ENCODE measurements at regions not wholly inside any gene's neighbourhood (a gene's known extent, or its start where the extent isn't known, plus 50 kb on each side); places are given as distances from the start of the nearest gene placed in this dataset.

DNA sequence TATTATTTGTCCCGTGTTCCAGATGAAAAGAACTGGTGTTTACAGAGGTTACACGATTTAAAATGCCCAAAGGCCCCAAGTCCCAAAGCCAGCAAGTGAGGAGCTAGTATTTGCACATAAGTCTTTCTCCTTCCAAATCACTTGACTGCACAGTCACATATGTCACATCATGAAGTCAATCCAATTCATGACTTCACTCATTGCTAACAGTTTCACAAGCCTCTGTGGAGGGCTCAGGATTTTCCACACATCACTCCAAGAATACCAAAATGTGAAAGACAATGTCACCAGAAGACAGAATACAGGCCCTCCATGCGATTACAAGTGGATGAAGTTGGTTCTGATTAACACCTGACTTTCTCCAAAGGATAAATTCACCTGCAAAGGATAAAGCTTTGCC, 283.1 kb upstream of the UBE2E2 start:
- H3K4me3 ChIP-seq (ENCODE audit: low read length) = no peak overlapping the region
- peaks cover 4% of the 10 kb centered on the region; the same call in 1 of the 2 replicates for H3K4me1 ChIP-seq (ENCODE audit: insufficient read depth, low read length)
- H3K9ac ChIP-seq (ENCODE audit: low read depth, low read length) = no peak overlapping the region
- H3K27me3 ChIP-seq (ENCODE audit: insufficient read depth, low read length) = no peaks in the 10 kb centered on the region
- no peaks in the 10 kb centered on the region for H3K9me3 ChIP-seq (ENCODE audit: insufficient read depth, low read depth, low read length)
- 87% methylated on average over 3 of the region's 3 CpGs for WGBS
- H3K27ac ChIP-seq (ENCODE audit: low read depth, low read length) = no peak overlapping the region
- no peaks in the 10 kb centered on the region for H3K36me3 ChIP-seq (ENCODE audit: insufficient read depth, low read length)

DNA sequence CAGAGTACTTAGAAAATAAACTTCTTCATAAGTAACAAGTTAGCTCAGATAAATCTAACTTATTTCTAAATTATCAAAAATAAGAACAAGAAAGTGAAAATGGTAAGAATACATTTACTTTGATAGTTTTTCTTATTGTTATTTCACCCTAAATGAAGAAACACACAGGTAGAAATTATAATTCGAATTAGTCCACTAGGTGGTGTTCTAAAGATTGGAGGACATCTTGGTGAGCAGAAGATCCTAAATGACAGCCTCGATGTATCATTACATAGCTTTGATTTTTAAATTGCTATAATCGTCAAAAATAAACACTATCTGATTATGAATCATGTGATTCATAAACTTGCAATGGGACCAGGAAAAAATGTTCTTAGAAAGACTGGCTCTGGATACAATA, 280.8 kb upstream of the UBE2E2 start:
- H3K9me3 ChIP-seq (ENCODE audit: insufficient read depth, low read depth, low read length) = no peaks in the 10 kb centered on the region
- no peak overlapping the region for H3K9ac ChIP-seq (ENCODE audit: low read depth, low read length)
- no peaks in the 10 kb centered on the region for H3K36me3 ChIP-seq (ENCODE audit: insufficient read depth, low read length)
- 67% methylated on average over 2 of the region's 3 CpGs for whole genome bisulfite sequencing
- H3K4me1 ChIP-seq (ENCODE audit: insufficient read depth, low read length) = peaks cover 4% of the 10 kb centered on the region; the same call in 1 of the 2 replicates
- H3K27me3 ChIP-seq (ENCODE audit: insufficient read depth, low read length) = no peaks in the 10 kb centered on the region
- H3K27ac ChIP-seq (ENCODE audit: low read depth, low read length) = no peak overlapping the region
- no peak overlapping the region for H3K4me3 ChIP-seq (ENCODE audit: low read length)

DNA sequence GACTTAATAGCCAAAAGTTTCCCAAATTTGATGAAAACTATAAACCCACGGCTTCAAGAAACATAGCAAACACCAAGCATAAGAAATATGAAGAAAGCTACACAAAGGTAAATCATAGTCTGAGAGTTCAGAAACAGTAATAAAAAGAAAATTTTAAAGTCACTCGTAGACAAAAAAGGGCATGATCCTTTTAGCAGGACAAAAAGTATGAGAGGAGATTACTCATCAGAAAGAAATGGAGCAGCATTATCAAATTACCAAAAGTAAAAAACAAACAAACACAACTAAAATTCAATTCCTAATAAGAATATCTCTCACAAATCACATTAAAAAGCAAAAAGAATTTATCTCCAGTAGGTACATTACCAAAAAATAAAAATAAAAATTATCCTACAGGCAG, 279.4 kb upstream of the UBE2E2 start:
- Histone ChIP-seq H3K27ac (ENCODE audit: low read depth, low read length) (no peak overlapping the region), H3K9ac (ENCODE audit: low read depth, low read length) (no peak overlapping the region), H3K9me3 (ENCODE audit: insufficient read depth, low read depth, low read length) (no peaks in the 10 kb centered on the region), H3K27me3 (ENCODE audit: insufficient read depth, low read length) (no peaks in the 10 kb centered on the region), H3K36me3 (ENCODE audit: insufficient read depth, low read length) (no peaks in the 10 kb centered on the region), H3K4me1 (ENCODE audit: insufficient read depth, low read length) (peaks cover 4% of the 10 kb centered on the region; the same call in 1 of the 2 replicates), H3K4me3 (ENCODE audit: low read length) (no peak overlapping the region)
- WGBS = 95% methylated on average over 1 of the region's 2 CpGs

DNA sequence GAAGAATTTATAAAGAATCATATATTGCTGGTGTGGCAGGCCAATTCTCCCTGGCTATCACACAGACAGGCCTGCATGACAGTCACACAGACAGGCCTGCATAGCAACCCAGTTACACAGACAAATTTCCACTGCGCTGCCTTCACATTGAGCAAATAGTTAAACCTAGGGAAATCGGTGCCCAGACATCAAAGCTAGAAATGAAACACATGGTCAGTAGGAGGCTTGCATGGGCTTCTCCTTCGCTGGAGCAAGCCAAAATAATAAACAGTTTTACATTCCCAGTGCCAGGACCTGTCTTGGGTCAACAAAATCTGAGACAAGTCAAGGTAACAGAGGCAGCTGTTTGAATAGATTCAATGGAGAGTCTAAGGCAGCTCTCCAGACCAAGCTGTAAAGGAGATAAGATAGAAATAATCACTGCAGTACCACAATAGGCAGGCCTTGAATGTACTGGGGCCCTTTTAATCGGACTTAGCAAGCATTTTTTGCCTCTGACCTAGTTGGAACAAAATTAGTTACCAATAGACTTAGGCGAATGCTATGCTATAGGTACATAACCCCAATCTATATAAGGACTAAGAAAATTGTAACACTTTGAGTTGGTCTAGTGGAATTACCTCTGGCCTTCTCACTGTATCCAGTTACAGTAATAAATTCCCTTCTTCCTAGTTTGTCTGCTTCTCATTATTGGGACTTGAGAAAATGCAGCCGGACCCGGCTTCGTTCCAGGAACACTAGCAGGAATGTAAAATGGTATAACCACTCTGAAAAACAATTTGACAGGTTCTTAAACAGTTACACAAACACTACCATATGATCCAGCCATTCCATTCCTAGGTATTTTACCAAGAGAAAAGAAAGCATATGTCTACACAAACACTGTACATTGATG, 274.7 kb upstream of the UBE2E2 start:
- H3K27ac ChIP-seq (ENCODE audit: low read depth, low read length) = no peak overlapping the region
- H3K9me3 ChIP-seq (ENCODE audit: insufficient read depth, low read depth, low read length) = no peaks in the 10 kb centered on the region
- no peaks in the 10 kb centered on the region for H3K27me3 ChIP-seq (ENCODE audit: insufficient read depth, low read length)
- 94% methylated on average over 7 of the region's 8 CpGs for WGBS
- H3K9ac ChIP-seq (ENCODE audit: low read depth, low read length) = no peak overlapping the region
- no peak overlapping the region for H3K4me3 ChIP-seq (ENCODE audit: low read length)
- H3K36me3 ChIP-seq (ENCODE audit: insufficient read depth, low read length) = no peaks in the 10 kb centered on the region
- peaks cover 4% of the 10 kb centered on the region; the same call in 1 of the 2 replicates for H3K4me1 ChIP-seq (ENCODE audit: insufficient read depth, low read length)

DNA sequence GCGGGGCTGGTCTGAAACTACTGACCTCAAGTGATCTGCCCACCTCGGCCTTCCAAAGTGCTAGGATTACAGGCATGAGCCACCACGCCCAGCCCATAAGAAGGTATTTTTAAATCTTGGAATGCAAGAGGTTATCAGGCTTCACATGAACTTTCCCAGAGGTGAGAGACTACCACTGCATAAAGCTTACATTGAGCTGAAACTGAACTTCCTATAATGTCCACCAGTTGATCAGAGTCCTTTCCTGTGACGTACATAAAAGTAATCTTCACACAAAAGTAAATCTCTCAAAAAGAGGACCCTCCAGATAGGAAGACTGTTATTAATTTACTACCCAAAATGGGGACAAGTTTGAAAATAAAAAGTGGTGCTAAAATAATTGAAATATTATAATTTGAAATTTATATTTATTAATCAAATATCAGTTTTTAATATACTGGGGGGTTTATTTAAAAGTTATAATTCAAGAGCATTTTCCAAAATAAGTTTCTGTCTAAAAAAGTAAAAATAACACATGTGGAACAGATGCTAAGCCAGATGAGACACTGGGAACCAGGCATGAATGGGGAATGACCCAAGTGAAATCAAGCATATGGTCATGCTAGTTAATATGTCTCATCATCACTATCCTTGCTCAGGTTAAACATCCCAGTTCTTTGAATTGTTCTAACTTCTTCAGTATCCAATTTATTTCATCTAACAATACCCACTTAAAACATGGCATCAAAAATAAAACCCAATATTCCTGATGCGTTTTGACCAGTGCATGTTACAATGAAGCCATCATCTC, 269.9 kb upstream of the UBE2E2 start:
- H3K27me3 ChIP-seq (ENCODE audit: insufficient read depth, low read length) = no peaks in the 10 kb centered on the region
- no peaks in the 10 kb centered on the region for H3K4me1 ChIP-seq (ENCODE audit: insufficient read depth, low read length)
- H3K27ac ChIP-seq (ENCODE audit: low read depth, low read length) = no peak overlapping the region
- H3K9ac ChIP-seq (ENCODE audit: low read depth, low read length) = no peak overlapping the region
- 94% methylated on average over 5 of the region's 5 CpGs for whole genome bisulfite sequencing
- H3K4me3 ChIP-seq (ENCODE audit: low read length) = no peak overlapping the region
- no peaks in the 10 kb centered on the region for H3K36me3 ChIP-seq (ENCODE audit: insufficient read depth, low read length)
- no peaks in the 10 kb centered on the region for H3K9me3 ChIP-seq (ENCODE audit: insufficient read depth, low read depth, low read length)

DNA sequence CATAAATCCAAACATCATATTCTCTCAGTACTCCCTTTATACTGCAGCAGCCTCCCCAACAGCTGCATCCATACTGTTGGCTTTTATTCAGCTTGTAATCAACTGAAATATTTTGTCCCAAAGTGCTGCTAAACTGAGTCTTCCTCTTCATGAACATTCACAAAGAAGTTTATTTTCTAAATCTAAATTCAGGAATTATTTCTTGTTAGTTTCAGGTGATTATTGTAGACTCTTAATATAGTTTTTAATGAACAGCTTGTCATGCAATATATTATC, 269.3 kb upstream of the UBE2E2 start:
- H3K27ac ChIP-seq (ENCODE audit: low read depth, low read length) = no peak overlapping the region
- H3K4me1 ChIP-seq (ENCODE audit: insufficient read depth, low read length) = no peaks in the 10 kb centered on the region
- H3K36me3 ChIP-seq (ENCODE audit: insufficient read depth, low read length) = no peaks in the 10 kb centered on the region
- no peak overlapping the region for H3K4me3 ChIP-seq (ENCODE audit: low read length)
- no peaks in the 10 kb centered on the region for H3K27me3 ChIP-seq (ENCODE audit: insufficient read depth, low read length)
- H3K9ac ChIP-seq (ENCODE audit: low read depth, low read length) = no peak overlapping the region
- H3K9me3 ChIP-seq (ENCODE audit: insufficient read depth, low read depth, low read length) = no peaks in the 10 kb centered on the region

DNA sequence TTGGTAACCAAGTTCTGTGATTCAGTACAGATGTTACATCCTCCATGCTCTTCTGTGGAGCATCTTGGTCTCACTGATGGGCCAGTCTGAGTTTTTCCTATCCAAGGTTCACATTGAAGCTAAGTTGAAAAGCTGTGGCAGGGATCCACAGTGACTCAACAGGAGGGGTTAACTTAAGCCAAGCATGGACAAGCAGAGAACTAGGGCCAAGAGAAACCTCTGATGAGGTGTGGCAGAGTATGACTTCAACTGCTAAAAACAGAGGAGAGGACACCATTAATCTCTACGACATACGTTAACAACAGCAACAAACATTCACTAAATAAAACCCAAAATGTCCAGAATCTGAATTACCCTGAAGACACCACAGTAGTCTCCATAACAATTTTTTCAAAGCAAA, 268.1 kb upstream of the UBE2E2 start:
- no peaks in the 10 kb centered on the region for H3K36me3 ChIP-seq (ENCODE audit: insufficient read depth, low read length)
- H3K4me3 ChIP-seq (ENCODE audit: low read length) = no peak overlapping the region
- WGBS = 96% methylated on average over 2 of the region's 2 CpGs
- no peaks in the 10 kb centered on the region for H3K9me3 ChIP-seq (ENCODE audit: insufficient read depth, low read depth, low read length)
- no peak overlapping the region for H3K27ac ChIP-seq (ENCODE audit: low read depth, low read length)
- H3K4me1 ChIP-seq (ENCODE audit: insufficient read depth, low read length) = no peaks in the 10 kb centered on the region
- no peaks in the 10 kb centered on the region for H3K27me3 ChIP-seq (ENCODE audit: insufficient read depth, low read length)
- H3K9ac ChIP-seq (ENCODE audit: low read depth, low read length) = no peak overlapping the region

DNA sequence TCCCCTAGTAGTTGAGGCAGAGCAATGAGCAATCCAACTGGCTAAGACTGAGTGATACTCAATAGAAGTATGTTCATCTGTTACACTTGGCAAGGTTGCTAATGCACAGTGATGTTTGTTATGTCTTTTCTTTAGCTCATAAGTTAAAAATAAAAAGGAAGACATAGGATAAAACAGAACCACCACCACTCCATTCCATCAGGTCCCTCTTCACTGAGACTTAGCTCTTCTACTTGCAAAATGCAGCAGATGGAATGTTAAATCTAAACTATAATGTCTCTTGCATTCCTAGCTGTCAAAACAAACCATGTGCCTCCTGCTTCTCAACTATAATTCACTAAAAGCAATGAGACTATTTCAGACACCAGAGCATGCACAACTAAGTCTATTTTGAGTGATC, 265.6 kb upstream of the UBE2E2 start:
- no peaks in the 10 kb centered on the region for H3K4me1 ChIP-seq (ENCODE audit: insufficient read depth, low read length)

DNA sequence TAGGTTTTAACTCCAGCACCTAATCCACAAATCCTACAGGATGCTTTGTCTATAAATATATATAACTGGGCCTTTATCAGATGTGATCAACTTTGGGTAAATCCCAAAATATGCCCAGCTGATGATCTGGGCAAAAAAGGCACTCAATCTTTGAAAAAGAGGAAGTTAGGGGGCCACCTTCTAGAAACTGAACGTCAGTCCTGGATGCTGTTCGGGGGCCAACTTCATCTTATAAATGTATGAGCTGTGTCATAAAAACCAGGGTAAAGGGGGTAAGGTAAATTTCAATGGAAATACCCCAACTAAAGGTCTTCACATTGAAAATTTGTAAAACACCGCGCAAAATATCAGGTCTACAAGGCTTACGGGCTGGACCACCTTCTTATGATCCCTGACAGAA, 264.4 kb upstream of the UBE2E2 start:
- no peaks in the 10 kb centered on the region for H3K27me3 ChIP-seq (ENCODE audit: insufficient read depth, low read length)
- WGBS = 91% methylated on average over 5 of the region's 5 CpGs
- H3K9me3 ChIP-seq (ENCODE audit: insufficient read depth, low read depth, low read length) = no peaks in the 10 kb centered on the region
- no peaks in the 10 kb centered on the region for H3K36me3 ChIP-seq (ENCODE audit: insufficient read depth, low read length)
- H3K4me3 ChIP-seq (ENCODE audit: low read length) = no peak overlapping the region
- H3K4me1 ChIP-seq (ENCODE audit: insufficient read depth, low read length) = no peaks in the 10 kb centered on the region
- no peak overlapping the region for H3K9ac ChIP-seq (ENCODE audit: low read depth, low read length)
- H3K27ac ChIP-seq (ENCODE audit: low read depth, low read length) = no peak overlapping the region

More for the DNA sequence above, 265.6 kb upstream of the UBE2E2 start:
- Histone ChIP-seq H3K27me3 (ENCODE audit: insufficient read depth, low read length) (no peaks in the 10 kb centered on the region), H3K36me3 (ENCODE audit: insufficient read depth, low read length) (no peaks in the 10 kb centered on the region), H3K9ac (ENCODE audit: low read depth, low read length) (no peak overlapping the region), H3K4me3 (ENCODE audit: low read length) (no peak overlapping the region), H3K27ac (ENCODE audit: low read depth, low read length) (no peak overlapping the region), H3K9me3 (ENCODE audit: insufficient read depth, low read depth, low read length) (no peaks in the 10 kb centered on the region)

DNA sequence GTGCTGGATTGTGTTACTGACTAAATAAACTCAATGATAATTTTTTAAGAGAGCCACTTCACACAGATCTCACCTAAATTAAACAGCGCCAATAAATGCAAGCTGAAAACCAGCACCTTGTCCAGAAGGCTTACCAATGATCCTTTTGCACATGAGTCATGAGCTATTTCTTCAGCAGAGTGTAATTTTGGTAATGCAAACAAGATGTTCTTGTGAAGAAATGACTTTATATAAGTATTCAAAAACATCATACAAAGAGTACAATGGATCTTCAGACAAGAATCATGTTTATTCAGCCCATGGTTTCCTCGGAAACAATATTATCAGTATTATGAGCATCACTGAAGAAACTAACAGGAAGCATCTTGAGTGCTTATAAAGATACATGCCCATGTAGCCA, 263.8 kb upstream of the UBE2E2 start:
- whole genome bisulfite sequencing = 89% methylated on average over 2 of the region's 2 CpGs

DNA sequence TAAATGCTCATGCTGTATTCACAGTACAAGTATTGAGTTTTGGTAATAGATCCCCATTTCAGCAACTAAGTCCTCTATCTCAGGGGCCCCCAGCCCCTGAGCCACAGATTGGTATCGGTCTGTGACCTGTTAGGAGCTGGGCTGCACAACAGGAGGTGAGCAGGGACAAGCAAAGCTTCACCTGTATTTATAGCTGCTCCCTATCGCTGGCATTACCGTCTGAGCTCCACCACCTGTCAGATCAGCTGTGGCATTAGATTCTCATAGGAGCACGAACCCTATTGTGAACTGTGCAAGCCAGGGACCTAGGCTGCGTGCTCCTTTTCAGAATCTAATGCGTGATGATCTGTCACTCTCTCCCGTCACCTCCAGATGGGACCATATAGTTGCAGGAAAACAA, 262.8 kb upstream of the UBE2E2 start:
- no peaks in the 10 kb centered on the region for H3K9me3 ChIP-seq (ENCODE audit: insufficient read depth, low read depth, low read length)
- no peak overlapping the region for H3K27ac ChIP-seq (ENCODE audit: low read depth, low read length)
- no peak overlapping the region for H3K4me3 ChIP-seq (ENCODE audit: low read length)
- 86% methylated on average over 7 of the region's 7 CpGs for WGBS
- no peaks in the 10 kb centered on the region for H3K4me1 ChIP-seq (ENCODE audit: insufficient read depth, low read length)
- H3K27me3 ChIP-seq (ENCODE audit: insufficient read depth, low read length) = no peaks in the 10 kb centered on the region
- no peaks in the 10 kb centered on the region for H3K36me3 ChIP-seq (ENCODE audit: insufficient read depth, low read length)
- H3K9ac ChIP-seq (ENCODE audit: low read depth, low read length) = no peak overlapping the region

More for the DNA sequence above, 263.8 kb upstream of the UBE2E2 start:
- no peak overlapping the region for H3K27ac ChIP-seq (ENCODE audit: low read depth, low read length)
- no peak overlapping the region for H3K4me3 ChIP-seq (ENCODE audit: low read length)
- H3K9me3 ChIP-seq (ENCODE audit: insufficient read depth, low read depth, low read length) = no peaks in the 10 kb centered on the region
- no peaks in the 10 kb centered on the region for H3K4me1 ChIP-seq (ENCODE audit: insufficient read depth, low read length)
- no peaks in the 10 kb centered on the region for H3K27me3 ChIP-seq (ENCODE audit: insufficient read depth, low read length)
- H3K9ac ChIP-seq (ENCODE audit: low read depth, low read length) = no peak overlapping the region
- no peaks in the 10 kb centered on the region for H3K36me3 ChIP-seq (ENCODE audit: insufficient read depth, low read length)
